WTC11 (cell line): ENCODE measurements at regions not wholly inside any gene's neighbourhood (a gene's known extent, or its start where the extent isn't known, plus 50 kb on each side); places are given as distances from the start of the nearest gene placed in this dataset.

ENCODE experiments used
- ATAC-seq: fragments of 200-7000 bp; cut with Tn5 transposase; 2 replicates; pipeline ENCODE4 v1.10.0; 2021; ENCODE audit warnings: mild to moderate bottlenecking, moderate library complexity
- CTCF ChIA-PET: fragments of 300-600 bp; sonication (Branson Sonifier 250); formaldehyde crosslinking; loops from one replicate; lab custom pipeline; 2021; ENCODE audit warnings: antibody characterized with exemption; lab: Charles Lee
- POLR2A ChIA-PET: fragments of 350-600 bp; sonication (Branson Sonifier 250); formaldehyde crosslinking; loops from one replicate; lab custom pipeline; 2021; ENCODE audit warnings: antibody characterized with exemption; lab: Charles Lee
- DNase-seq: peaks from one replicate; pipeline ENCODE4 v3.0.0; 2021; ENCODE audit warnings: low spot score
- H3K27ac Mint-ChIP-seq: 2 replicates; pipeline ENCODE4 v1.8.0; 2021; ENCODE audit warnings: mixed read lengths
- H3K27me3 Mint-ChIP-seq: 2 replicates; pipeline ENCODE4 v1.8.0; 2021; ENCODE audit warnings: low read depth, mild to moderate bottlenecking, moderate library complexity, mixed read lengths
- H3K36me3 Mint-ChIP-seq: 2 replicates; pipeline ENCODE4 v1.8.0; 2021; ENCODE audit warnings: mixed read lengths
- H3K4me1 Mint-ChIP-seq: 2 replicates; pipeline ENCODE4 v1.8.0; 2022; ENCODE audit warnings: mixed read lengths
- H3K4me3 Mint-ChIP-seq: 2 replicates; pipeline ENCODE4 v1.8.0; 2021; ENCODE audit warnings: mild to moderate bottlenecking, moderate library complexity, mixed read lengths
- H3K9me3 Mint-ChIP-seq: 2 replicates; pipeline ENCODE4 v1.8.0; 2021; ENCODE audit warnings: mixed read lengths
- CBFB ChIP-seq: sonication (generic); formaldehyde crosslinking; IDR thresholded peaks from 2 replicates; pipeline ENCODE4 v1.8.1; 2022; ENCODE audit warnings: mild to moderate bottlenecking, low read depth, missing genetic modification reagents
- ELF4 ChIP-seq: sonication (generic); formaldehyde crosslinking; IDR thresholded peaks from 2 replicates; pipeline ENCODE4 v1.8.1; 2022; ENCODE audit warnings: low read depth, mild to moderate bottlenecking, moderate library complexity, missing genetic modification reagents
- ETV6 ChIP-seq: sonication (generic); formaldehyde crosslinking; IDR thresholded peaks from 2 replicates; pipeline ENCODE4 v1.8.1; 2022; ENCODE audit warnings: mild to moderate bottlenecking, missing genetic modification reagents
- GRHL2 ChIP-seq: fragments of 250-450 bp; sonication (Bioruptor Pico); IDR thresholded peaks from 2 replicates; pipeline ENCODE4 v1.8.0; 2022; ENCODE audit warnings: mild to moderate bottlenecking, moderate library complexity; ENCODE audit not compliant: insufficient replicate concordance, severe bottlenecking
- KAT7 ChIP-seq: sonication (generic); formaldehyde crosslinking; IDR thresholded peaks from 2 replicates; pipeline ENCODE4 v1.8.1; 2023; ENCODE audit warnings: missing genetic modification reagents, mild to moderate bottlenecking, borderline replicate concordance
- MYBL2 ChIP-seq: sonication (generic); formaldehyde crosslinking; IDR thresholded peaks from 2 replicates; pipeline ENCODE4 v1.8.1; 2023; ENCODE audit warnings: mild to moderate bottlenecking, moderate library complexity, missing genetic modification reagents
- NFYB ChIP-seq: sonication (generic); formaldehyde crosslinking; conservative IDR thresholded peaks from 2 replicates; pipeline ENCODE4 v1.8.0; 2022; ENCODE audit warnings: low read depth, missing genetic modification reagents
- RELA ChIP-seq: sonication (generic); formaldehyde crosslinking; IDR thresholded peaks from 2 replicates; pipeline ENCODE4 v1.8.1; 2022; ENCODE audit warnings: missing genetic modification reagents, mild to moderate bottlenecking, borderline replicate concordance
- TEAD1 ChIP-seq: sonication (generic); formaldehyde crosslinking; IDR thresholded peaks from 2 replicates; pipeline ENCODE4 v1.8.0; 2022; ENCODE audit warnings: mild to moderate bottlenecking, missing genetic modification reagents
- ZNF121 ChIP-seq: sonication (generic); formaldehyde crosslinking; IDR thresholded peaks from 2 replicates; pipeline ENCODE4 v1.8.0; 2023; ENCODE audit warnings: missing genetic modification reagents
- ZNF138 ChIP-seq: sonication (generic); formaldehyde crosslinking; conservative IDR thresholded peaks from 2 replicates; pipeline ENCODE4 v1.8.1; 2022; ENCODE audit warnings: mild to moderate bottlenecking, moderate library complexity, missing genetic modification reagents
- ZNF671 ChIP-seq: fragments of 250-450 bp; sonication (Bioruptor Pico); IDR thresholded peaks from 2 replicates; pipeline ENCODE4 v1.8.0; 2021; ENCODE audit warnings: mild to moderate bottlenecking
- TF ChIP-seq, protein P1 (sequence below): sonication (generic); formaldehyde crosslinking; IDR thresholded peaks from 2 replicates; pipeline ENCODE4 v1.8.0; 2022; ENCODE audit warnings: mild to moderate bottlenecking, missing genetic modification reagents
- TF ChIP-seq, protein P2 (sequence below): fragments of 250-450 bp; sonication (Bioruptor Pico); IDR thresholded peaks from 2 replicates; pipeline ENCODE4 v1.9.0; 2021; ENCODE audit warnings: moderate library complexity, mild to moderate bottlenecking, inconsistent platforms, borderline replicate concordance
- TF ChIP-seq, protein P3 (sequence below): sonication (generic); formaldehyde crosslinking; conservative IDR thresholded peaks from 2 replicates; pipeline ENCODE4 v1.8.1; 2022; ENCODE audit warnings: mild to moderate bottlenecking, missing genetic modification reagents
- TF ChIP-seq, protein P4 (sequence below): sonication (generic); formaldehyde crosslinking; IDR thresholded peaks from 2 replicates; pipeline ENCODE4 v1.8.1; 2023; ENCODE audit warnings: mild to moderate bottlenecking, moderate library complexity, missing genetic modification reagents
- TF ChIP-seq, protein P5 (sequence below): sonication (generic); formaldehyde crosslinking; IDR thresholded peaks from 2 replicates; pipeline ENCODE4 v1.8.0; 2022; ENCODE audit warnings: mild to moderate bottlenecking, missing genetic modification reagents
- TF ChIP-seq, protein P6 (sequence below): fragments of 200-600 bp; IDR thresholded peaks from 2 replicates; pipeline ENCODE4 v1.8.0; 2022; ENCODE audit warnings: antibody characterized with exemption

DNA sequence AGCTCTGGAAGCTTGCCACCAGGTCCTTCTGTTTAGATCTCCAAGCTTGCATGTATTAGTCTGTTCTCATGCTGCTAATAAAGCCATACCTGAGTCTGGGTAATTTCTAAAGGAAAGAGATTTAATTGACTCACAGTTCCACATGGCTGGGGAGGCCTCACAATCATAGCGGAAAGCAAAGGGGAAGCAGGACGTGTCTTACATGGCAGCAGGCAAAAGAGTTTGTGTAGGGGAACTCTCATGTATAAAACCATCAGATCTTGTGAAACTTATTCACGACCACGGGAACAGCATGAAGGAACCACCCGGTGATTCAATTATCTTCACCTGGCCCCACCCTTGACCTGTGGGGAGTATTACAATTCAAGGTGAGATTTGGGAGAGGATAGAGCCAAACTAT lies 147.0 kb upstream of the PROK2 start (continued):
- TF ChIP-seq, protein P1, sequence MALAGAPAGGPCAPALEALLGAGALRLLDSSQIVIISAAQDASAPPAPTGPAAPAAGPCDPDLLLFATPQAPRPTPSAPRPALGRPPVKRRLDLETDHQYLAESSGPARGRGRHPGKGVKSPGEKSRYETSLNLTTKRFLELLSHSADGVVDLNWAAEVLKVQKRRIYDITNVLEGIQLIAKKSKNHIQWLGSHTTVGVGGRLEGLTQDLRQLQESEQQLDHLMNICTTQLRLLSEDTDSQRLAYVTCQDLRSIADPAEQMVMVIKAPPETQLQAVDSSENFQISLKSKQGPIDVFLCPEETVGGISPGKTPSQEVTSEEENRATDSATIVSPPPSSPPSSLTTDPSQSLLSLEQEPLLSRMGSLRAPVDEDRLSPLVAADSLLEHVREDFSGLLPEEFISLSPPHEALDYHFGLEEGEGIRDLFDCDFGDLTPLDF: no peak
- TF ChIP-seq, protein P2, sequence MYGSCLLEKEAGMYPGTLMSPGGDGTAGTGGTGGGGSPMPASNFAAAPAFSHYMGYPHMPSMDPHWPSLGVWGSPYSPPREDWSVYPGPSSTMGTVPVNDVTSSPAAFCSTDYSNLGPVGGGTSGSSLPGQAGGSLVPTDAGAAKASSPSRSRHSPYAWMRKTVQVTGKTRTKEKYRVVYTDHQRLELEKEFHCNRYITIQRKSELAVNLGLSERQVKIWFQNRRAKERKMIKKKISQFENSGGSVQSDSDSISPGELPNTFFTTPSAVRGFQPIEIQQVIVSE (CRISPR knock-in tag): no peak
- TF ChIP-seq ETV6 (CRISPR knock-in tag) (no peak), TEAD1 (no peak), ZNF121 (CRISPR knock-in tag) (no peak), MYBL2 (CRISPR knock-in tag) (no peak), GRHL2 (no peak), CBFB (CRISPR knock-in tag) (no peak), ELF4 (no peak)
- TF ChIP-seq, protein P3, sequence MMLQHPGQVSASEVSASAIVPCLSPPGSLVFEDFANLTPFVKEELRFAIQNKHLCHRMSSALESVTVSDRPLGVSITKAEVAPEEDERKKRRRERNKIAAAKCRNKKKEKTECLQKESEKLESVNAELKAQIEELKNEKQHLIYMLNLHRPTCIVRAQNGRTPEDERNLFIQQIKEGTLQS (CRISPR knock-in tag): no peak
- TF ChIP-seq, protein P4, sequence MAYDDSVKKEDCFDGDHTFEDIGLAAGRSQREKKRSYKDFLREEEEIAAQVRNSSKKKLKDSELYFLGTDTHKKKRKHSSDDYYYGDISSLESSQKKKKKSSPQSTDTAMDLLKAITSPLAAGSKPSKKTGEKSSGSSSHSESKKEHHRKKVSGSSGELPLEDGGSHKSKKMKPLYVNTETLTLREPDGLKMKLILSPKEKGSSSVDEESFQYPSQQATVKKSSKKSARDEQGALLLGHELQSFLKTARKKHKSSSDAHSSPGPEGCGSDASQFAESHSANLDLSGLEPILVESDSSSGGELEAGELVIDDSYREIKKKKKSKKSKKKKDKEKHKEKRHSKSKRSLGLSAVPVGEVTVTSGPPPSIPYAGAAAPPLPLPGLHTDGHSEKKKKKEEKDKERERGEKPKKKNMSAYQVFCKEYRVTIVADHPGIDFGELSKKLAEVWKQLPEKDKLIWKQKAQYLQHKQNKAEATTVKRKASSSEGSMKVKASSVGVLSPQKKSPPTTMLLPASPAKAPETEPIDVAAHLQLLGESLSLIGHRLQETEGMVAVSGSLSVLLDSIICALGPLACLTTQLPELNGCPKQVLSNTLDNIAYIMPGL: no peak
- TF ChIP-seq, protein P5, sequence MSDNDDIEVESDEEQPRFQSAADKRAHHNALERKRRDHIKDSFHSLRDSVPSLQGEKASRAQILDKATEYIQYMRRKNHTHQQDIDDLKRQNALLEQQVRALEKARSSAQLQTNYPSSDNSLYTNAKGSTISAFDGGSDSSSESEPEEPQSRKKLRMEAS: no peak

DNA sequence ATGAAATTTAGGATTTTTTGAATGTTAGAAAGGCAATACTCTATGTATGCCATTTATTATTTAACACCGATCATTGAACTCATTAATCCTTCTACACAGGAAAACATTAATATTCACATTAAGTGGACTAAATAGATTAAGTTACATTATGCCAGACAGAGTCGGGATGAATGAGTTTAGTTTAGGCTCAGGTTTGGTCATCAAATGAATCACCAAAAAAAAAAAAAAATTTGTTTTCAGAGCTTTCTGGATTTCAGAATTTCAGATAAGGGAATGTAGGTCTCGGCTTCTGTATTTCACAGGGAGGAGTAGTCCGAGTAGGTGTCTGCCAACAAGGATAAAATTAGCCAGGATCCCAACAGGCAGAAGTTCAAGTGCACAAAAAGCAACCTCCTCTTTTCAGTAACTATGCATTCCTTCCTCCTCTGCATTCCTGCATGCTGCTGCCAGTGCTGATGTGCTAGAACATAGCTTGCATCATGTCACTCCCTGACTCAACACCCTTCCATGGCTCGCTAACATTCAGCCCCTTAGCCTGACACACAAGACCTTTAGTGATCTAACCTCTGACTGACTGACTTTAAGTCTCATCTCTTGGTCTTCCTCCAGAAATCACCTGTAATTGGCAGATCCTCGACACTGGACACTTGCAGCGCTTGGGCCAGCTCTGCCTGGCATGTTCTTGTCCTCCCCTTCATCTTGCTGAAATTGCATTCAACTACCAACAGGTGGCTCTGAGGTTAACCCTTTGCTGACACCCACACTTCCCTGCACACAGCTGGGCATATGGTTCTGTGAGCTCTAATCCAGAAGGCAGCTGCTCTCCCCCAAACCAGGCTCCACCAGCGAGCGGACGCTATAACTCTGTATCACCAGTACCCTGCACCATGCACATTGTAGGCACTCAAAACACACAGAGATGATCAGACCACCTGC lies 145.4 kb upstream of the PROK2 start:
- POLR2A ChIA-PET: no interaction called here
- ATAC-seq: peak; percentile 58
- TF ChIP-seq, protein P6, sequence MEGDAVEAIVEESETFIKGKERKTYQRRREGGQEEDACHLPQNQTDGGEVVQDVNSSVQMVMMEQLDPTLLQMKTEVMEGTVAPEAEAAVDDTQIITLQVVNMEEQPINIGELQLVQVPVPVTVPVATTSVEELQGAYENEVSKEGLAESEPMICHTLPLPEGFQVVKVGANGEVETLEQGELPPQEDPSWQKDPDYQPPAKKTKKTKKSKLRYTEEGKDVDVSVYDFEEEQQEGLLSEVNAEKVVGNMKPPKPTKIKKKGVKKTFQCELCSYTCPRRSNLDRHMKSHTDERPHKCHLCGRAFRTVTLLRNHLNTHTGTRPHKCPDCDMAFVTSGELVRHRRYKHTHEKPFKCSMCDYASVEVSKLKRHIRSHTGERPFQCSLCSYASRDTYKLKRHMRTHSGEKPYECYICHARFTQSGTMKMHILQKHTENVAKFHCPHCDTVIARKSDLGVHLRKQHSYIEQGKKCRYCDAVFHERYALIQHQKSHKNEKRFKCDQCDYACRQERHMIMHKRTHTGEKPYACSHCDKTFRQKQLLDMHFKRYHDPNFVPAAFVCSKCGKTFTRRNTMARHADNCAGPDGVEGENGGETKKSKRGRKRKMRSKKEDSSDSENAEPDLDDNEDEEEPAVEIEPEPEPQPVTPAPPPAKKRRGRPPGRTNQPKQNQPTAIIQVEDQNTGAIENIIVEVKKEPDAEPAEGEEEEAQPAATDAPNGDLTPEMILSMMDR: peak; percentile 37; the same call in 1 of the 2 replicates
- no peak for TF ChIP-seq NFYB (CRISPR knock-in tag)
- peak; percentile 45 for DNase-seq
- H3K9me3 Mint-ChIP-seq: peaks cover 8% of the 10 kb centered on the region
- no peaks in the 10 kb centered on the region for H3K27me3 Mint-ChIP-seq
- peaks cover 3% of the 10 kb centered on the region; the same call in 1 of the 2 replicates for H3K36me3 Mint-ChIP-seq
- H3K4me1 Mint-ChIP-seq: peaks cover 48% of the 10 kb centered on the region
- H3K4me3 Mint-ChIP-seq: no peak overlapping the region
- no peak overlapping the region; the same call in 1 of the 2 replicates for H3K27ac Mint-ChIP-seq
- CTCF ChIA-PET: interaction anchor here (0.5 to 3.3 kb wide), 49 partner anchors 11 to 1002 kb away, joined by 3 to 45 read pairs (median 3); no protein-coding TSS in a partner anchor

DNA sequence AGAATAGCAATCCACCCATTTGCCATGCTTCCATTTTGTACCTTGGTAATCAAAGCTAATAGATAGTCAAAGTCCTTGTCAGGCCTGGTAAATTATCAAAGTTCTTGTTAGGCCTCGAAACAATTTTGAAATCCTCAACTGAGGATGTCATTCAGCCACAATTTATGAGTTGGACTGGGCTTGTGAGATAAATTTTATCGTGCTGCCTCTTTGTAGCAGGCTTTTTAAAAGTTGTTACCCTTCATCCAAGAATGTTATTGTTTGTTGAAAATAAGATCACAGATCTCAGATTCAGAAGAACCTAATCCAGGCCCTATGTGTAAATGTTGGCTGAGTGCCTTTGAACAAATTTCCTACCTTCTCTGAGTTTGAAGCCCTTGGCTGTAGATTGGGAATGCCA lies 143.3 kb upstream of the PROK2 start:
- TF ChIP-seq RELA (CRISPR knock-in tag) (no peak), KAT7 (no peak), ZNF671 (CRISPR knock-in tag) (no peak), ZNF138 (no peak)
- TF ChIP-seq, protein P5: no peak
- TF ChIP-seq, protein P3 (CRISPR knock-in tag): no peak
- TF ChIP-seq, all 79 proteins: peak for 0
- ChIA-PET POLR2A (no interaction called here), CTCF (interaction anchor here (1.2 to 3.2 kb wide), 2 partner anchors 28 to 52 kb away, joined by 3 to 23 read pairs; no protein-coding TSS in a partner anchor)
- no peaks in the 10 kb centered on the region for H3K27me3 Mint-ChIP-seq
- peaks cover 3% of the 10 kb centered on the region; the same call in 1 of the 2 replicates for H3K36me3 Mint-ChIP-seq
- H3K4me1 Mint-ChIP-seq: peaks cover 66% of the 10 kb centered on the region
- H3K9me3 Mint-ChIP-seq: peaks cover 4% of the 10 kb centered on the region; the same call in 1 of the 2 replicates
- DNase-seq (no peak), ATAC-seq (no peak)
- H3K27ac Mint-ChIP-seq: no peak overlapping the region
- H3K4me3 Mint-ChIP-seq: no peak overlapping the region
